ENCODE measurements at regions not wholly inside any gene's neighbourhood (a gene's known extent, or its start where the extent isn't known, plus 50 kb on each side); places are given as distances from the start of the nearest gene placed in this dataset.

DNA sequence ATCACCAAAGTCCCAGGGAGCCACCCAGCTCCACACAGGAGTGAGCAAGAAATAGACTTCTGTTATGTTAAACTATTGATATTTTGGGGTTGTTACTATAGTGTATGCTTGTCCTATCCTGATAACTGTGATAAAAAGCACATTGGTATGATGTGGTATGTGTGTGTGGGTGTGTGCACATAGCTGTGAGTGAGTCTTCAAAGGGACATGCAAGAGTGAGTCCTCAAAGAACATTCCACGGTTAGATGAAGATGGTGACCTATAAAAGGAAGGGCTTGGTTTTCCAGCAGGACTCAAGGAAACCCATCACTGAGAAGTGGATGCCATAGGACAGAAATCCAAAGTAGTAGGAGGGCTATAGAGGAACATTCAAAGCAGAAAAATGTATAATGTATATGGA lies 342.9 kb downstream of the TSN start:
- TF ChIP-seq, protein P1, sequence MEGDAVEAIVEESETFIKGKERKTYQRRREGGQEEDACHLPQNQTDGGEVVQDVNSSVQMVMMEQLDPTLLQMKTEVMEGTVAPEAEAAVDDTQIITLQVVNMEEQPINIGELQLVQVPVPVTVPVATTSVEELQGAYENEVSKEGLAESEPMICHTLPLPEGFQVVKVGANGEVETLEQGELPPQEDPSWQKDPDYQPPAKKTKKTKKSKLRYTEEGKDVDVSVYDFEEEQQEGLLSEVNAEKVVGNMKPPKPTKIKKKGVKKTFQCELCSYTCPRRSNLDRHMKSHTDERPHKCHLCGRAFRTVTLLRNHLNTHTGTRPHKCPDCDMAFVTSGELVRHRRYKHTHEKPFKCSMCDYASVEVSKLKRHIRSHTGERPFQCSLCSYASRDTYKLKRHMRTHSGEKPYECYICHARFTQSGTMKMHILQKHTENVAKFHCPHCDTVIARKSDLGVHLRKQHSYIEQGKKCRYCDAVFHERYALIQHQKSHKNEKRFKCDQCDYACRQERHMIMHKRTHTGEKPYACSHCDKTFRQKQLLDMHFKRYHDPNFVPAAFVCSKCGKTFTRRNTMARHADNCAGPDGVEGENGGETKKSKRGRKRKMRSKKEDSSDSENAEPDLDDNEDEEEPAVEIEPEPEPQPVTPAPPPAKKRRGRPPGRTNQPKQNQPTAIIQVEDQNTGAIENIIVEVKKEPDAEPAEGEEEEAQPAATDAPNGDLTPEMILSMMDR (conservative IDR thresholded peaks at IDR 0.05) = no peak
- no peak for TF ChIP-seq EZH2 (IDR thresholded peaks at IDR 0.05; ENCODE audit: low read depth)

All from PC-9 (cell line).